ENCODE measurements at regions not wholly inside any gene's neighbourhood (a gene's known extent, or its start where the extent isn't known, plus 50 kb on each side); places are given as distances from the start of the nearest gene placed in this dataset.

DNA sequence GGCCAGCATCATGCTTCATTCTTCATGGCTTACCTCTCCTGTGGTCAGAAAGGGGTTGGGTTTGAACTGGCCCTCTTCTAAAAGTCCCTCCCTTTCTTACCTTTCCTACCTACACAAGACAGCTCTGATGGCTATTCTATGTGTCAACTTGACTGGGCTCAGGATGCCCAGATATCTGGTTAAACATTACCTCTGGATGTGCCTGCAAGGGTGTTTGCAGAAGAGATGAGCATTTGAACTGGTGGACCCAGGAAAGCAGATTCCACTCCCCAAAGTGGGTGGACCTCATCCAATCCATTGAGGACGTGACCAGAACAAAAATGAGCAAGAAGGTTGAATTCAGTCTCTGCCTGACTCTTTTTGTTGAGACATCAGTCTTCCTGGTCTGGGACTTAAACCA lies 79.0 kb upstream of the TCF7L2 start:
- WGBS, 2 experiments (ENCODE audit: insufficient coverage in 1 of 2, insufficient read length in 1 of 2) = 92 to 93% methylated on average over 1 of the region's 1 CpG
- Histone ChIP-seq H3K4me3 (ENCODE audit: low read length) (no peak overlapping the region), H3K36me3 (ENCODE audit: control insufficient read depth, insufficient read depth, low read length) (no peaks in the 10 kb centered on the region), H3K27me3 (ENCODE audit: control insufficient read depth, insufficient read depth, low read length, poor library complexity, severe bottlenecking) (no peaks in the 10 kb centered on the region), H3K4me1 (ENCODE audit: control insufficient read depth, insufficient read depth, low read length) (no peaks in the 10 kb centered on the region), H3K9me3 (ENCODE audit: control insufficient read depth, low read length) (peaks cover 16% of the 10 kb centered on the region), H3K9ac (ENCODE audit: extremely low read depth, low read length, poor library complexity, severe bottlenecking) (no peak overlapping the region), H3K27ac (ENCODE audit: low read depth, low read length) (no peak overlapping the region)
- no peak for DNase-seq
- no peak overlapping the region for H3K4me3 Mint-ChIP-seq
- H3K27ac Mint-ChIP-seq = no peak overlapping the region
- H3K27me3 Mint-ChIP-seq (ENCODE audit: insufficient read depth) = peaks cover 8% of the 10 kb centered on the region
- peaks cover 23% of the 10 kb centered on the region for H3K9me3 Mint-ChIP-seq
- H3K4me1 Mint-ChIP-seq = no peaks in the 10 kb centered on the region
- TF ChIP-seq, protein P1, sequence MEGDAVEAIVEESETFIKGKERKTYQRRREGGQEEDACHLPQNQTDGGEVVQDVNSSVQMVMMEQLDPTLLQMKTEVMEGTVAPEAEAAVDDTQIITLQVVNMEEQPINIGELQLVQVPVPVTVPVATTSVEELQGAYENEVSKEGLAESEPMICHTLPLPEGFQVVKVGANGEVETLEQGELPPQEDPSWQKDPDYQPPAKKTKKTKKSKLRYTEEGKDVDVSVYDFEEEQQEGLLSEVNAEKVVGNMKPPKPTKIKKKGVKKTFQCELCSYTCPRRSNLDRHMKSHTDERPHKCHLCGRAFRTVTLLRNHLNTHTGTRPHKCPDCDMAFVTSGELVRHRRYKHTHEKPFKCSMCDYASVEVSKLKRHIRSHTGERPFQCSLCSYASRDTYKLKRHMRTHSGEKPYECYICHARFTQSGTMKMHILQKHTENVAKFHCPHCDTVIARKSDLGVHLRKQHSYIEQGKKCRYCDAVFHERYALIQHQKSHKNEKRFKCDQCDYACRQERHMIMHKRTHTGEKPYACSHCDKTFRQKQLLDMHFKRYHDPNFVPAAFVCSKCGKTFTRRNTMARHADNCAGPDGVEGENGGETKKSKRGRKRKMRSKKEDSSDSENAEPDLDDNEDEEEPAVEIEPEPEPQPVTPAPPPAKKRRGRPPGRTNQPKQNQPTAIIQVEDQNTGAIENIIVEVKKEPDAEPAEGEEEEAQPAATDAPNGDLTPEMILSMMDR (conservative IDR thresholded peaks at IDR 0.05) = no peak
- peaks cover 6% of the 10 kb centered on the region for H3K36me3 Mint-ChIP-seq (ENCODE audit: low read depth)

DNA sequence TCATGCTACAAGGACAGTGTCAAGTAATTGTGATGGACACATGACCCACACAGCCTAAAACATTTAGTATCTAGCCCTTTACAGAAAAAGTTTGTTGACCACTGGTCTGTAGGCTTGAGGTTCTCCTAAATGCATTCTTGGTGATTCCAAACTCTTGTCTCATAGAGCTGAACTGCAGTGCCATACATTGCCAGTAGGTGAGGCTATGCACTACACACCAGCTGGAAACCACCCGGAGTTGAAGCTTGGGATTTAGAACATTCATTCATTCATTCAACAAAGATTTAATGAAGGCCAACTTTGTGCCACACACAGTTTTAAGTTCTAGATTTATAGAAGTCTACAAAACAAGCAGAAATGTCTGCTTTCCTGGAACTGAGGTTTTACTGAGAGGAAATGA lies 77.3 kb upstream of the TCF7L2 start:
- Histone ChIP-seq H3K4me3 (ENCODE audit: low read length) (no peak overlapping the region), H3K27ac (ENCODE audit: low read depth, low read length) (no peak overlapping the region), H3K9me3 (ENCODE audit: control insufficient read depth, low read length) (peaks cover 16% of the 10 kb centered on the region), H3K9ac (ENCODE audit: extremely low read depth, low read length, poor library complexity, severe bottlenecking) (no peak overlapping the region), H3K4me1 (ENCODE audit: control insufficient read depth, insufficient read depth, low read length) (no peaks in the 10 kb centered on the region), H3K27me3 (ENCODE audit: control insufficient read depth, insufficient read depth, low read length, poor library complexity, severe bottlenecking) (no peaks in the 10 kb centered on the region), H3K36me3 (ENCODE audit: control insufficient read depth, insufficient read depth, low read length) (no peaks in the 10 kb centered on the region)
- Mint-ChIP-seq H3K4me1 (peaks cover 2% of the 10 kb centered on the region), H3K4me3 (no peak overlapping the region), H3K27ac (no peak overlapping the region), H3K27me3 (ENCODE audit: insufficient read depth) (peaks cover 14% of the 10 kb centered on the region), H3K36me3 (ENCODE audit: low read depth) (peaks cover 3% of the 10 kb centered on the region), H3K9me3 (peaks cover 18% of the 10 kb centered on the region)
- TF ChIP-seq, protein P1 (conservative IDR thresholded peaks at IDR 0.05) = peak; percentile 70
- DNase-seq = peak; percentile 66
- 100% methylated on average over 1 of the region's 1 CpG; no CpG with 5 or more reads in 1 of the 2 experiments for WGBS, 2 experiments (ENCODE audit: insufficient coverage in 1 of 2, insufficient read length in 1 of 2)

DNA sequence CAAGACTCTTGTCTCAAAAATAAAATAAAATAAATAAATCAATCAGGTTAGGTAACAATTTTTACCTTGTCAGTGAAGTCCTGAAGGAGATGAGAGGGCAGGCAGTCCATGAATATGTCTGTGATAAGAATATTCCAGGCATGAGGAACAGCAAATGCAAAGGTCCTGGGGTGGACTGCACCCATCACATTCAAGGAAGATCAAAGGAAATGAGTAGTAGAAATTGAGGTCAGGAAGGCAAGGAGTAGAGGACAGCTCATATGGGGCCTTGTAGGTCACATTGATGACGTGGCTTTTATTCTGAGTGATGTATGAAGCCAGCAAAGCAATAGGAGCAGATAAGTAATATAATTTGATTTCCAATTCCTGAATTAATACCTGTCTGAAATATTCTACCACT lies 76.5 kb upstream of the TCF7L2 start:
- no peaks in the 10 kb centered on the region for H3K4me1 ChIP-seq (ENCODE audit: control insufficient read depth, insufficient read depth, low read length)
- no peak overlapping the region for H3K4me3 Mint-ChIP-seq
- H3K27ac Mint-ChIP-seq = no peak overlapping the region
- no peak overlapping the region for H3K27ac ChIP-seq (ENCODE audit: low read depth, low read length)
- H3K36me3 Mint-ChIP-seq (ENCODE audit: low read depth) = peaks cover 3% of the 10 kb centered on the region
- peaks cover 16% of the 10 kb centered on the region for H3K9me3 ChIP-seq (ENCODE audit: control insufficient read depth, low read length)
- H3K36me3 ChIP-seq (ENCODE audit: control insufficient read depth, insufficient read depth, low read length) = no peaks in the 10 kb centered on the region
- TF ChIP-seq, protein P1 (conservative IDR thresholded peaks at IDR 0.05) = no peak
- H3K27me3 Mint-ChIP-seq (ENCODE audit: insufficient read depth) = peaks cover 17% of the 10 kb centered on the region
- H3K4me1 Mint-ChIP-seq = peaks cover 2% of the 10 kb centered on the region
- WGBS, 2 experiments (ENCODE audit: insufficient coverage in 1 of 2, insufficient read length in 1 of 2) = 93% methylated on average over 1 of the region's 1 CpG; no CpG with 5 or more reads in 1 of the 2 experiments
- H3K27me3 ChIP-seq (ENCODE audit: control insufficient read depth, insufficient read depth, low read length, poor library complexity, severe bottlenecking) = no peaks in the 10 kb centered on the region
- no peak overlapping the region for H3K4me3 ChIP-seq (ENCODE audit: low read length)
- H3K9ac ChIP-seq (ENCODE audit: extremely low read depth, low read length, poor library complexity, severe bottlenecking) = no peak overlapping the region
- peaks cover 18% of the 10 kb centered on the region for H3K9me3 Mint-ChIP-seq
- no peak for DNase-seq
